ENCODE measurements at regions not wholly inside any gene's neighbourhood (a gene's known extent, or its start where the extent isn't known, plus 50 kb on each side); places are given as distances from the start of the nearest gene placed in this dataset.

- no peaks in the 10 kb centered on the region for H3K27me3 ChIP-seq
- no peaks in the 10 kb centered on the region for H3K9me3 ChIP-seq (ENCODE audit: low read depth)
- no peaks in the 10 kb centered on the region for H4K20me1 ChIP-seq (ENCODE audit: low read depth)
- Mint-ChIP-seq H3K9me3 (no peaks in the 10 kb centered on the region), H3K27ac (peak overlapping the region; percentile 93), H3K36me3 (no peaks in the 10 kb centered on the region), H3K27me3 (ENCODE audit: insufficient read depth, low read depth) (peaks cover 2% of the 10 kb centered on the region), H3K4me3 (no peak overlapping the region), H3K4me1 (peaks cover 31% of the 10 kb centered on the region)
- H2AFZ ChIP-seq (replicated peaks), result no peak overlapping the region
- H3K9ac ChIP-seq, result no peak overlapping the region
- peaks cover 29% of the 10 kb centered on the region for H3K4me1 ChIP-seq
- no peak for TF ChIP-seq EZH2phosphoT487 (IDR thresholded peaks at IDR 0.05)
- TF ChIP-seq CTCF (IDR thresholded peaks at IDR 0.05), result no peak
- no peak for TF ChIP-seq EZH2 (IDR thresholded peaks at IDR 0.05)
- H3K4me2 ChIP-seq, result peak overlapping the region; percentile 43
- no peaks in the 10 kb centered on the region for H3K36me3 ChIP-seq
- no peak overlapping the region for H3K4me3 ChIP-seq
- no peaks in the 10 kb centered on the region for H3K79me2 ChIP-seq (ENCODE audit: low read depth)
- no peaks in the 10 kb centered on the region for H3F3A ChIP-seq (ENCODE audit: low read depth)
- peak; percentile 83 for DNase-seq (ENCODE audit: low spot score)
- H3K27ac ChIP-seq, result no peak overlapping the region
Observed at GRCh38 chr2:118618279-118618678, 229.2 kb downstream of the EN1 start.

- Histone ChIP-seq H2AFZ (replicated peaks) (no peak overlapping the region), H3K9me3 (ENCODE audit: low read depth) (no peaks in the 10 kb centered on the region), H3K79me2 (ENCODE audit: low read depth) (no peaks in the 10 kb centered on the region), H3K36me3 (no peaks in the 10 kb centered on the region), H3K4me2 (no peak overlapping the region), H3K4me3 (no peak overlapping the region), H4K20me1 (ENCODE audit: low read depth) (no peaks in the 10 kb centered on the region), H3K27me3 (no peaks in the 10 kb centered on the region), H3K9ac (no peak overlapping the region), H3K27ac (no peak overlapping the region), H3K4me1 (peaks cover 29% of the 10 kb centered on the region), H3F3A (ENCODE audit: low read depth) (no peaks in the 10 kb centered on the region)
- TF ChIP-seq EZH2phosphoT487 (IDR thresholded peaks at IDR 0.05) (no peak), EZH2 (IDR thresholded peaks at IDR 0.05) (no peak), CTCF (IDR thresholded peaks at IDR 0.05) (no peak)
- Mint-ChIP-seq H3K27me3 (ENCODE audit: insufficient read depth, low read depth) (peaks cover 2% of the 10 kb centered on the region), H3K4me1 (peaks cover 33% of the 10 kb centered on the region), H3K36me3 (no peaks in the 10 kb centered on the region), H3K27ac (peak overlapping the region; percentile 4), H3K4me3 (no peak overlapping the region), H3K9me3 (no peaks in the 10 kb centered on the region)
- no peak for DNase-seq (ENCODE audit: low spot score)
Observed at GRCh38 chr2:118616432-118616831, 231.0 kb downstream of the EN1 start.

- TF ChIP-seq EZH2 (IDR thresholded peaks at IDR 0.05) (no peak), EZH2phosphoT487 (IDR thresholded peaks at IDR 0.05) (no peak), CTCF (IDR thresholded peaks at IDR 0.05) (no peak)
- Histone ChIP-seq H3K9me3 (ENCODE audit: low read depth) (no peaks in the 10 kb centered on the region), H2AFZ (replicated peaks) (no peak overlapping the region), H3K9ac (no peak overlapping the region), H3K36me3 (no peaks in the 10 kb centered on the region), H3K27ac (no peak overlapping the region), H3K79me2 (ENCODE audit: low read depth) (no peaks in the 10 kb centered on the region), H3F3A (ENCODE audit: low read depth) (no peaks in the 10 kb centered on the region), H3K4me1 (peaks cover 29% of the 10 kb centered on the region), H3K27me3 (no peaks in the 10 kb centered on the region), H3K4me3 (no peak overlapping the region), H3K4me2 (peak overlapping the region; percentile 57), H4K20me1 (ENCODE audit: low read depth) (no peaks in the 10 kb centered on the region)
- no peaks in the 10 kb centered on the region for H3K36me3 Mint-ChIP-seq
- H3K9me3 Mint-ChIP-seq, result peaks cover 4% of the 10 kb centered on the region
- H3K4me3 Mint-ChIP-seq, result no peak overlapping the region
- H3K27me3 Mint-ChIP-seq (ENCODE audit: insufficient read depth, low read depth), result peaks cover 2% of the 10 kb centered on the region
- peaks cover 33% of the 10 kb centered on the region for H3K4me1 Mint-ChIP-seq
- H3K27ac Mint-ChIP-seq, result peak overlapping the region; percentile 5
- peak; percentile 32 for DNase-seq (ENCODE audit: low spot score)
Observed at GRCh38 chr2:118614841-118615271, 232.6 kb downstream of the EN1 start.

Measured in neural progenitor cell (in vitro differentiated cells).